Adrenal gland (tissue), 9 donors: ENCODE measurements at regions not wholly inside any gene's neighbourhood (a gene's known extent, or its start where the extent isn't known, plus 50 kb on each side); places are given as distances from the start of the nearest gene placed in this dataset.

Experiments used
- DNase-seq, 7 donors: peaks; one replicate each; pipeline ENCODE4 v3.0.0-alpha.2; 2019 to 2020
- H3K27ac ChIP-seq, 5 donors: fragments of 200-600 bp; sonication (generic) in 4 of 5; 1 replicate in 3 of 5; 2 replicates in 2 of 5; pipeline versions ENCODE4 v1.5.1 to v1.8.0; 2016 to 2020; ENCODE audit warnings: mild to moderate bottlenecking in 1 of 5
- H3K27me3 ChIP-seq: fragments of 200-600 bp; 2 replicates; pipeline ENCODE4 v1.8.0; 2021
- H3K36me3 ChIP-seq, 2 donors: fragments of 200-600 bp; replicated peaks in 1 of 2; 1 replicate in 1 of 2; 2 replicates in 1 of 2; pipeline versions ENCODE4 v1.5.1 to v1.8.0; 2018 to 2022
- H3K4me1 ChIP-seq, 2 donors: fragments of 200-600 bp; replicated peaks in 1 of 2; 1 replicate in 1 of 2; 2 replicates in 1 of 2; pipeline versions ENCODE4 v1.5.1 to v1.8.0; 2018 to 2021
- H3K4me3 ChIP-seq, 4 donors: fragments of 200-600 bp; sonication (generic) in 3 of 4; one replicate each; pipeline ENCODE4 v1.5.1; 2016 to 2018
- H3K9me3 ChIP-seq, 3 donors: fragments of 200-600 bp; sonication (generic) in 1 of 3; replicated peaks in 1 of 3; 1 replicate in 2 of 3; 2 replicates in 1 of 3; pipeline versions ENCODE4 v1.5.1 to v1.8.0; 2016 to 2021
- POLR2A ChIP-seq, 2 donors: fragments of 450-650 bp; IDR thresholded peaks; one replicate each; pipeline ENCODE4 v1.6.1; 2017; ENCODE audit warnings: antibody characterized with exemption in 2 of 2, mild to moderate bottlenecking in 2 of 2, moderate library complexity in 1 of 2
- WGBS, 4 donors: extraction: QIAGEN DNeasy Blood & Tissue Kit in 2 of 4; methylation state at CpG; one replicate each; pipeline versions ENCODE4 v1.1.5 to v1.1.7; 2013 to 2017; 5-methylcytosine and 5-hydroxymethylcytosine counted together
- intact Hi-C, 2 donors: fragments of 100-400 bp; cut with DNase I; formaldehyde crosslinking; loops; one replicate each; pipeline versions ENCODE4 v1.14.1 to v1.15.0; 2022 to 2023
- TF ChIP-seq, protein P1 (sequence below), 6 experiments: fragments of 450-650 bp in 4 of 6; fragments of 200-600 bp in 2 of 6; sonication (generic) in 1 of 6; IDR thresholded peaks; 1 replicate in 5 of 6; 2 replicates in 1 of 6; pipeline versions ENCODE4 v1.5.1 to v1.8.0; 2016 to 2021; ENCODE audit warnings: antibody characterized with exemption in 6 of 6, mild to moderate bottlenecking in 2 of 6, moderate library complexity in 1 of 6
- donor health status: healthy with polysubstance abuse.
- donor health status: Bipolar disorder and iron deficiency.
- donor health status: DM: yes; HTN: yes; CAD: no.
- donor health status: DM: no; HTN: no; CAD: no.
- donor health status: DM: no; HTN: no; CAD: no.

DNA sequence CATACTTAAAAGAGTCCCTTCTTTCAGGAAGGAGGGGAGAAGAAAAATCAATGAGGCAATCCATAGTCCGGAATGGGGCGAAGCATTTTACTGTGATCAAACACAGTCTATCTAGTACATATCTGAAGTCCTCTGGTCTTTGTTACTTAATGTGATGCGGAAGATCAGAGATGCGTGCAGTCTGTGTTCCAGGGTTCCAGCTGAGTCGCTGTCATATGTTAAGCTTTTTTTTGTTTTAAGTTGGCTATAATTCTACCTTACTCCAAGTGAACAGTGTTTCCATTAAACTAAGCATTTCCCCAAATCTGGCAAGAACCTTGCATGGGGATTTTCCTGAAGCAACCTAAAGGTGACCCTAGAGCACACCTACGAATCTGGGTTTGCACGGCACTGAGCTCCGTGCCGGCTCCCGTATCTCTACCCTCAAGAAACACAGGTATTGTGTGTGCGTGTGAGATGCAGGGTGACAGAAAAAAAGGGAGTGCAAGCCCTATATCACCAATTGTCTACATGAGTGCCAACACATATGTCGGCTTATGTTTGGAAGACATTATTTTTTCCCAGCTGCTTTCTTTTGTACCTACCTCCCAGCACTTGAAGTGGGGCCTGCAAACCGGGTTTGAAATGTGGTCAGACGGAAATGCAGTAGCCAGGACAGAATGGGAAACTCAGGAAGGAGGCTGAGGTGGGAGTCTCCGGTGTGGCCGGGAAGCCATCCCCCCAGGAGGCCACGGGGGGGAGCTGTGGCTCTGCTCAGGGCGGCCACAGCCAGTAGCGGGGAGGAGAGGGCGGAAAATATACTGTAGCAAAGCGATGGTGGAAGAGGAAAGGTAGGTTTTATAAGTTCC lies 435.8 kb upstream of the MGMT start:
- 38 to 43% (median 40%) methylated on average over 21 of the region's 21 CpGs for WGBS, 4 donors
- no peak overlapping the region for H3K4me3 ChIP-seq
- H3K27ac ChIP-seq, result no peak overlapping the region
- TF ChIP-seq POLR2A (IDR thresholded peaks at IDR 0.05), result no peak
- TF ChIP-seq, protein P1, sequence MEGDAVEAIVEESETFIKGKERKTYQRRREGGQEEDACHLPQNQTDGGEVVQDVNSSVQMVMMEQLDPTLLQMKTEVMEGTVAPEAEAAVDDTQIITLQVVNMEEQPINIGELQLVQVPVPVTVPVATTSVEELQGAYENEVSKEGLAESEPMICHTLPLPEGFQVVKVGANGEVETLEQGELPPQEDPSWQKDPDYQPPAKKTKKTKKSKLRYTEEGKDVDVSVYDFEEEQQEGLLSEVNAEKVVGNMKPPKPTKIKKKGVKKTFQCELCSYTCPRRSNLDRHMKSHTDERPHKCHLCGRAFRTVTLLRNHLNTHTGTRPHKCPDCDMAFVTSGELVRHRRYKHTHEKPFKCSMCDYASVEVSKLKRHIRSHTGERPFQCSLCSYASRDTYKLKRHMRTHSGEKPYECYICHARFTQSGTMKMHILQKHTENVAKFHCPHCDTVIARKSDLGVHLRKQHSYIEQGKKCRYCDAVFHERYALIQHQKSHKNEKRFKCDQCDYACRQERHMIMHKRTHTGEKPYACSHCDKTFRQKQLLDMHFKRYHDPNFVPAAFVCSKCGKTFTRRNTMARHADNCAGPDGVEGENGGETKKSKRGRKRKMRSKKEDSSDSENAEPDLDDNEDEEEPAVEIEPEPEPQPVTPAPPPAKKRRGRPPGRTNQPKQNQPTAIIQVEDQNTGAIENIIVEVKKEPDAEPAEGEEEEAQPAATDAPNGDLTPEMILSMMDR (IDR thresholded peaks at IDR 0.05), result peak; percentile 64 to 86 (median 78)
- peak; percentile 27 to 66 (median 40) for DNase-seq
- intact Hi-C loops, result loop anchor here in 1 of 2 donors (5.0 kb wide), 1 partner anchor 941 kb away; no protein-coding TSS in a partner anchor
- peaks cover 28% of the 10 kb centered on the region for H3K27me3 ChIP-seq
- H3K9me3 ChIP-seq, result no peaks in the 10 kb centered on the region
- H3K4me1 ChIP-seq, result no peaks in the 10 kb centered on the region
- H3K36me3 ChIP-seq, result no peaks in the 10 kb centered on the region

- Histone ChIP-seq H3K36me3 (no peaks in the 10 kb centered on the region), H3K4me1 (no peaks in the 10 kb centered on the region), H3K4me3 (no peak overlapping the region), H3K27me3 (peaks cover 28% of the 10 kb centered on the region), H3K27ac (no peak overlapping the region), H3K9me3 (no peaks in the 10 kb centered on the region)
- no peak for TF ChIP-seq POLR2A (IDR thresholded peaks at IDR 0.05)
- TF ChIP-seq, protein P1 (IDR thresholded peaks at IDR 0.05), result peak in 3 of 6 experiments; percentile 1 to 14 (median 3)
- no peak for DNase-seq
- intact Hi-C loops, result loop anchor here in 1 of 2 donors (5.0 kb wide), 1 partner anchor 941 kb away; no protein-coding TSS in a partner anchor
- 6 to 16% (median 11%) methylated on average over 2 of the region's 2 CpGs for WGBS, 4 donors
Observed at GRCh38 chr10:129031844-129032150, 435.2 kb upstream of the MGMT start.

DNA sequence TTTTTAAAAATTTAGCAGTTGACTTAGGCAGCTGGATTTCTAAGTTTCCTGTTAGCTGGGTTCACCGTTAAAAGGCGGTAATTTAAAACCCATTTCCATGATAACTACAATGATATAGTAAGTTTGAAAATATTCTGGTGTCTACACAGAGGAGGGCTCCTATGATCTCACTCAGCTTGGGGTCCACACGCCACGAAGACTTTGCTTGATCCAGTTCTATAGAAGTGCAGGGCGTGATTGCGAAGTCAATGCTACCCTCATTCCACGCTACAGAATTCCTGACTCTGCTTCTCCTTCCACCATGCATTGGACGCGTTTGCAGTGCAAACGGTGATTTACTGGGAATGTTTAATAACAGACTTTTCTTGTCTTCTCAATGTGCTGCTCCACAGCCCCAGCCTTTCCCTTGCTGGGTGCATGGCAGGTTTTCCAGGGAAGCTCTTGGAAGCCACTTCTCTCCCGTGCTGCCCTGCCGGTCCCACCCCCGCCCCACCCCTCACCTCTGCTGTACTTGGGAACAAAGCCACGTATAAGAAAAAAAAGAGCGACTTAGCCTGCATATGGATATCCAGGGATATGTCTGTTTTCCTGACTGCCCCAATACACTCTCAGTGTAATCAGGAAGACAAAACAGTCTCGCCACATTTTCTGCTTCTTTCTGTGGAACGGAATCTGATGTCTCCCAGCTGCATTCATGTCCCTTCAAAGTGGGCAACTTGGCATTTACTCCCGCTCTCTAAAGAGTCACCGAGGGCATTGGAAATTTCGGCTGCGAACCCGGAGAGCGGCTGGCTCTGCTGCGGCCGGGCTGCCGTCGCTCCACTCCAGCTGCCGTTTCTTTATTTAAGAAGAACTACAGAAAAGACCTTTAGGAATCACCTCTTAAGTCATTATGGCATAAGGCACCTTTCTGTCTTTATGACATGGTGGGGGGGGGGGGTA lies 434.4 kb upstream of the MGMT start:
- no peak for DNase-seq
- H3K36me3 ChIP-seq, result no peaks in the 10 kb centered on the region
- 66 to 75% (median 73%) methylated on average over 17 to 28 of the region's 28 CpGs for WGBS, 4 donors
- H3K9me3 ChIP-seq, result no peaks in the 10 kb centered on the region
- TF ChIP-seq, protein P1 (IDR thresholded peaks at IDR 0.05), result no peak
- TF ChIP-seq POLR2A (IDR thresholded peaks at IDR 0.05), result no peak
- H3K27me3 ChIP-seq, result peaks cover 28% of the 10 kb centered on the region
- no peaks in the 10 kb centered on the region for H3K4me1 ChIP-seq
- intact Hi-C loops, result loop anchor here in 1 of 2 donors (5.0 kb wide), 1 partner anchor 940 kb away; no protein-coding TSS in a partner anchor
- H3K4me3 ChIP-seq, result no peak overlapping the region
- H3K27ac ChIP-seq, result no peak overlapping the region

DNA sequence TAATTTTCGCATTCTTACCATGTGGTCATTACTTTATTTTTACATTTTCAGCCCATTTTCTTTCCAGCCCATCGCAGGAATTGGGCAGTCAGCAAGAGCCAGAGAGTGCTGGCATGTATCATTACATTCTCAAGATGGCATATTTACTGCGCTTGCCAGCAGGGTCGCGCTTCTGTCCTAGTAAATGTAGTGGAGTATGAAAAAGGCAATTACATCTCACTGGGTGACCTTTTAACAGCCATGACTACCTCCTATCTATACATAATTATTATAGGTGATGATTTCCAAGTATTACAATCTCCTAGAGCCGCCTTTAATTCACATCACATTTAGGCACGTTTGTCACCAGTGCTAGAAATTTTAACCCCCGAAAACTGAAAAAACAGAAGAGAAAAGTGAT lies 433.7 kb upstream of the MGMT start:
- TF ChIP-seq, protein P1 (IDR thresholded peaks at IDR 0.05), result no peak
- TF ChIP-seq POLR2A (IDR thresholded peaks at IDR 0.05), result no peak
- H3K9me3 ChIP-seq, result no peaks in the 10 kb centered on the region
- no peak overlapping the region for H3K27ac ChIP-seq
- DNase-seq, result no peak
- no peaks in the 10 kb centered on the region for H3K4me1 ChIP-seq
- intact Hi-C loops, result loop anchor here in 1 of 2 donors (5.0 kb wide), 1 partner anchor 939 kb away; no protein-coding TSS in a partner anchor
- WGBS, 4 donors, result 63 to 67% (median 64%) methylated on average over 8 of the region's 8 CpGs
- H3K4me3 ChIP-seq, result no peak overlapping the region
- no peaks in the 10 kb centered on the region for H3K36me3 ChIP-seq
- peaks cover 28% of the 10 kb centered on the region for H3K27me3 ChIP-seq
